H1 (cell line): ENCODE measurements at regions not wholly inside any gene's neighbourhood (a gene's known extent, or its start where the extent isn't known, plus 50 kb on each side); places are given as distances from the start of the nearest gene placed in this dataset.

Experiments used
- CTCF ChIA-PET: fragments of 300-600 bp; sonication (Branson Sonifier 250); formaldehyde crosslinking; loops from one replicate; lab custom pipeline; 2021; ENCODE audit not compliant: partially characterized antibody; lab: Charles Lee
- POLR2A ChIA-PET: fragments of 300-600 bp; sonication (Branson Sonifier 250); formaldehyde crosslinking; loops from one replicate; lab custom pipeline; 2021; ENCODE audit warnings: inconsistent platforms; ENCODE audit not compliant: partially characterized antibody; lab: Charles Lee
- DNase-seq, 2 experiments: peaks; one replicate each; pipeline versions ENCODE4 v3.0.0 to v3.0.0-alpha.2; 2010 to 2022; ENCODE audit warnings: low spot score in 2 of 2, low read depth in 1 of 2, mixed read lengths in 1 of 2
- FAIRE-seq: peaks from 2 replicates; lab custom pipeline; 2011; peaks lifted over from hg19 to GRCh38; lab: Jason Lieb, UNC
- H2AFZ ChIP-seq: 2 replicates; pipeline ENCODE4 v1.8.1; 2012; ENCODE audit warnings: low read length, inconsistent platforms
- H2AK5ac ChIP-seq: 2 replicates; pipeline ENCODE4 v1.6.1; 2013; ENCODE audit warnings: low read depth, low read length
- H2BK120ac ChIP-seq: replicated peaks from 2 replicates; pipeline ENCODE3; 2013; ENCODE audit warnings: low read depth, low read length, inconsistent platforms
- H2BK12ac ChIP-seq: 2 replicates; pipeline ENCODE4 v1.6.1; 2013; ENCODE audit warnings: low read depth, low read length
- H2BK15ac ChIP-seq: 2 replicates; pipeline ENCODE4 v1.6.1; 2013; ENCODE audit warnings: low read length
- H2BK20ac ChIP-seq: 2 replicates; pipeline ENCODE4 v1.6.1; 2013; ENCODE audit warnings: low read length
- H2BK5ac ChIP-seq: 2 replicates; pipeline ENCODE4 v1.6.1; 2013; ENCODE audit warnings: low read depth, low read length
- H3K14ac ChIP-seq: 2 replicates; pipeline ENCODE4 v1.6.1; 2013; ENCODE audit warnings: inconsistent platforms; ENCODE audit not compliant: insufficient read length
- H3K18ac ChIP-seq: 2 replicates; pipeline ENCODE4 v1.6.1; 2013; ENCODE audit warnings: low read length; ENCODE audit errors: extremely low read depth
- H3K23ac ChIP-seq: 2 replicates; pipeline ENCODE4 v1.6.1; 2013; ENCODE audit warnings: inconsistent platforms; ENCODE audit not compliant: insufficient read length
- H3K23me2 ChIP-seq: 2 replicates; pipeline ENCODE4 v1.6.1; 2013; ENCODE audit warnings: low read depth, low read length
- H3K27ac ChIP-seq: 2 replicates; pipeline ENCODE4 v1.6.1; 2011; ENCODE audit warnings: low read depth, low read length, inconsistent platforms
- H3K27me3 ChIP-seq, 4 experiments: replicated peaks in 1 of 4; 1 replicate in 1 of 4; 2 replicates in 3 of 4; pipeline versions ENCODE4 v1.6.1 to v1.8.1; 2011 to 2013; ENCODE audit warnings: low read length in 3 of 4, mild to moderate bottlenecking in 3 of 4, inconsistent platforms in 2 of 4, mixed read lengths in 2 of 4, moderate library complexity in 1 of 4; ENCODE audit not compliant: control insufficient read depth in 3 of 4, insufficient read depth in 3 of 4; ENCODE audit errors: extremely low read depth in 1 of 4
- H3K36me3 ChIP-seq, 4 experiments: 2 replicates each; pipeline versions ENCODE4 v1.6.1 to v1.8.1; 2011 to 2013; ENCODE audit warnings: mild to moderate bottlenecking in 4 of 4, low read length in 3 of 4, moderate library complexity in 2 of 4, control low read depth in 1 of 4, inconsistent platforms in 1 of 4; ENCODE audit not compliant: insufficient read depth in 4 of 4, control insufficient read depth in 2 of 4
- H3K4ac ChIP-seq: replicated peaks from 2 replicates; pipeline ENCODE3; 2013; ENCODE audit warnings: low read length, low read depth, mixed read lengths, inconsistent platforms; ENCODE audit not compliant: insufficient read length
- H3K4me1 ChIP-seq, 4 experiments: replicated peaks in 1 of 4; 1 replicate in 1 of 4; 2 replicates in 3 of 4; pipeline versions ENCODE4 v1.6.1 to v1.8.1; 2011 to 2013; ENCODE audit warnings: low read length in 3 of 4, inconsistent platforms in 2 of 4, mixed read lengths in 1 of 4; ENCODE audit not compliant: insufficient read depth in 4 of 4, control insufficient read depth in 3 of 4
- H3K4me2 ChIP-seq, 2 experiments: 2 replicates each; pipeline versions ENCODE4 v1.6.1 to v1.8.1; 2011 to 2013; ENCODE audit warnings: low read depth in 2 of 2, low read length in 2 of 2, control low read depth in 1 of 2, inconsistent platforms in 1 of 2, mild to moderate bottlenecking in 1 of 2; ENCODE audit not compliant: insufficient read depth in 1 of 2
- H3K4me3 ChIP-seq, 4 experiments: fragments of 200-600, 300-600 bp in 1 of 4; sonication (generic), shearing (Covaris generic), sonication (Bioruptor Twin) in 1 of 4; 2 replicates each; pipeline versions ENCODE4 v1.5.1 to v1.8.1; 2011 to 2016; ENCODE audit warnings: low read length in 4 of 4, low read depth in 3 of 4, control low read depth in 2 of 4, inconsistent platforms in 2 of 4, mild to moderate bottlenecking in 2 of 4, mixed read lengths in 1 of 4, moderate library complexity in 1 of 4; ENCODE audit not compliant: insufficient read depth in 2 of 4; ENCODE audit errors: extremely low read depth in 1 of 4
- H3K56ac ChIP-seq: replicated peaks from 2 replicates; pipeline ENCODE3; 2013; ENCODE audit warnings: low read depth, mild to moderate bottlenecking, mixed read lengths, low read length, inconsistent platforms; ENCODE audit not compliant: insufficient read length
- H3K79me1 ChIP-seq: 2 replicates; pipeline ENCODE4 v1.6.1; 2013; ENCODE audit warnings: low read depth, low read length, control low read depth
- H3K79me2 ChIP-seq, 2 experiments: 2 replicates each; pipeline versions ENCODE4 v1.6.1 to v1.8.1; 2012 to 2013; ENCODE audit warnings: low read length in 2 of 2, mild to moderate bottlenecking in 2 of 2, inconsistent platforms in 1 of 2; ENCODE audit not compliant: insufficient read depth in 2 of 2, control insufficient read depth in 1 of 2
- H3K9ac ChIP-seq, 4 experiments: replicated peaks in 1 of 4; 1 replicate in 1 of 4; 2 replicates in 3 of 4; pipeline versions ENCODE4 v1.6.1 to v1.8.1; 2011 to 2013; ENCODE audit warnings: low read depth in 3 of 4, low read length in 3 of 4, control low read depth in 2 of 4, mild to moderate bottlenecking in 2 of 4, moderate library complexity in 2 of 4, inconsistent platforms in 1 of 4; ENCODE audit errors: extremely low read depth in 1 of 4
- H3K9me3 ChIP-seq, 2 experiments: 2 replicates each; pipeline versions ENCODE4 v1.6.1 to v1.8.1; 2012 to 2013; ENCODE audit warnings: mild to moderate bottlenecking in 2 of 2, moderate library complexity in 2 of 2, control low read depth in 1 of 2, inconsistent platforms in 1 of 2, low read depth in 1 of 2, low read length in 1 of 2, mixed read lengths in 1 of 2; ENCODE audit not compliant: insufficient read depth in 2 of 2
- H4K20me1 ChIP-seq, 2 experiments: replicated peaks in 1 of 2; 2 replicates each; pipeline versions ENCODE3 to v1.8.1; 2011 to 2013; ENCODE audit warnings: inconsistent platforms in 2 of 2, low read length in 2 of 2, mild to moderate bottlenecking in 1 of 2; ENCODE audit not compliant: insufficient read depth in 2 of 2, control insufficient read depth in 1 of 2
- H4K5ac ChIP-seq: 2 replicates; pipeline ENCODE4 v1.6.1; 2013; ENCODE audit warnings: low read length, low read depth, mixed read lengths, inconsistent platforms; ENCODE audit not compliant: insufficient read length
- H4K8ac ChIP-seq: 2 replicates; pipeline ENCODE4 v1.8.0; 2013; ENCODE audit warnings: mild to moderate bottlenecking, moderate library complexity, low read length, inconsistent platforms; ENCODE audit not compliant: insufficient read depth; ENCODE audit errors: extremely low read depth
- H4K91ac ChIP-seq: replicated peaks from 2 replicates; pipeline ENCODE3; 2013; ENCODE audit warnings: low read length, mixed read lengths, inconsistent platforms; ENCODE audit not compliant: insufficient read length
- GTF2F1 ChIP-seq: IDR thresholded peaks from 2 replicates; pipeline ENCODE4 v1.6.1; 2012; ENCODE audit warnings: low read depth, low read length, improper control_type of control experiment, borderline replicate concordance
- PHF8 ChIP-seq: fragments of 200-600 bp; sonication (generic); conservative IDR thresholded peaks from 2 replicates; pipeline ENCODE4 v1.7.1; 2012; ENCODE audit warnings: low read depth, mild to moderate bottlenecking, inconsistent platforms, low read length, moderate library complexity
- RFX5 ChIP-seq: IDR thresholded peaks from 2 replicates; pipeline ENCODE4 v1.6.1; 2011; ENCODE audit warnings: low read depth, low read length, improper control_type of control experiment, borderline replicate concordance
- SP2 ChIP-seq: IDR thresholded peaks from 2 replicates; pipeline ENCODE4 v1.6.1; 2012; ENCODE audit warnings: mild to moderate bottlenecking, low read length, inconsistent platforms
- WGBS, 2 experiments: shearing (Covaris generic) in 1 of 2; methylation state at CpG; one replicate each; pipeline versions ENCODE4 v1.1.6 to v1.1.7; 2013 to 2015; ENCODE audit warnings: low lambda C conversion rate in 2 of 2, mixed read lengths in 2 of 2, inconsistent platforms in 1 of 2, low coverage in 1 of 2, missing lambda C conversion rate in 1 of 2; ENCODE audit not compliant: insufficient replicate concordance in 2 of 2, insufficient coverage in 1 of 2, insufficient read length in 1 of 2; ENCODE audit errors: extremely low coverage in 1 of 2, missing lambda C conversion rate in 1 of 2; 5-methylcytosine and 5-hydroxymethylcytosine counted together

DNA sequence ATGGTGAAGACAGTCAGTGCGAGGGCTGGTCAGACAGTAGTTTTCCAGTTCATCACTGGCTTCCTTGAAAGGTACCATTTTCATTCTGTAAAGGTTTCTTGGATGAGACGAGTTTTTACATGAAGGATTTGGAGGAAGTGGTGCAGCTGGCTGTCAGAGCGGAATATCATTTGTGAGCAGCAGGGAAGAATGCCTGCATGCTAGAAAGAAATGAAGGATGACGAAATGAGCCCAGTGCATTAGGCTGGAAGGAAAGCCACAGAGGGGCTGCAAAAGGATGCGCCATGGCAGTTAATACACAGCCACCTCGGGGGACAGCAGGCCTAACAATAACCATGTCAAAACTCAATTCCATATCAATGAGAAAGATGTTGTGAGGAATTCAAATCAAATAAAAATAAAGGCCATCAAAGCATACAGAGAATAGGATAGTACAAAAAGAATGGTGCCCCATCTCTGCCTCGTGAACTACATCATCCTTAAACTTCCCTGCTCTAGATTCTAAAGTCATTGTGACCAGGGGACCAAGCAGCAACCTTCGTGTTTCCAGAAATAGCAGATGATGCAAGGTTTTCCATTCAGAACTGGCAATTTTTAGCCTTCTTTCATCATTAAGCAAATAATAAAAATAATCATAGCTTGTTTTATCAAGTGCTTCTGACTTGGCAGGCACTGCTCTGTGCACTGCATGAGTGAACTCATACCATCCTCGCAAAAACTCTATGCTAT is 504.2 kb downstream of the RFC3 start:
- H4K20me1 ChIP-seq: no peaks in the 10 kb centered on the region
- H2BK120ac ChIP-seq: no peak overlapping the region
- H3K4me2 ChIP-seq: no peak overlapping the region
- H2BK15ac ChIP-seq: no peak overlapping the region
- no peak overlapping the region for H3K9ac ChIP-seq
- H3K4ac ChIP-seq: no peak overlapping the region
- no peak overlapping the region for H3K4me3 ChIP-seq
- H3K27me3 ChIP-seq: no peaks in the 10 kb centered on the region
- H3K79me2 ChIP-seq: no peaks in the 10 kb centered on the region
- ChIA-PET CTCF (no interaction called here), POLR2A (no interaction called here)
- H3K79me1 ChIP-seq: no peaks in the 10 kb centered on the region
- no peak overlapping the region for H3K14ac ChIP-seq
- H4K5ac ChIP-seq: no peak overlapping the region
- WGBS, 2 experiments: 84% methylated on average over 9 of the region's 9 CpGs; no CpG with 5 or more reads in 1 of the 2 experiments
- no peak overlapping the region for H2AK5ac ChIP-seq
- no peaks in the 10 kb centered on the region for H3K23me2 ChIP-seq
- DNase-seq: no peak
- no peak overlapping the region for H2AFZ ChIP-seq
- no peak overlapping the region for H3K56ac ChIP-seq
- no peak overlapping the region for H2BK20ac ChIP-seq
- no peak overlapping the region for H4K8ac ChIP-seq
- no peak overlapping the region for H4K91ac ChIP-seq
- H3K36me3 ChIP-seq: no peaks in the 10 kb centered on the region
- no peak overlapping the region for H3K27ac ChIP-seq
- H2BK12ac ChIP-seq: no peak overlapping the region
- H2BK5ac ChIP-seq: no peak overlapping the region
- H3K4me1 ChIP-seq: no peaks in the 10 kb centered on the region
- H3K9me3 ChIP-seq: no peaks in the 10 kb centered on the region
- no peak overlapping the region for H3K23ac ChIP-seq
- no peak overlapping the region for H3K18ac ChIP-seq
- no peak for FAIRE-seq
- no peak for TF ChIP-seq RFX5
- TF ChIP-seq PHF8: no peak
- no peak for TF ChIP-seq SP2
- TF ChIP-seq GTF2F1: no peak
